ENCODE measurements at regions not wholly inside any gene's neighbourhood (a gene's known extent, or its start where the extent isn't known, plus 50 kb on each side); places are given as distances from the start of the nearest gene placed in this dataset.
A peak's percentile ranks its signal among the peaks of the same experiment; 100 is the strongest.

DNA sequence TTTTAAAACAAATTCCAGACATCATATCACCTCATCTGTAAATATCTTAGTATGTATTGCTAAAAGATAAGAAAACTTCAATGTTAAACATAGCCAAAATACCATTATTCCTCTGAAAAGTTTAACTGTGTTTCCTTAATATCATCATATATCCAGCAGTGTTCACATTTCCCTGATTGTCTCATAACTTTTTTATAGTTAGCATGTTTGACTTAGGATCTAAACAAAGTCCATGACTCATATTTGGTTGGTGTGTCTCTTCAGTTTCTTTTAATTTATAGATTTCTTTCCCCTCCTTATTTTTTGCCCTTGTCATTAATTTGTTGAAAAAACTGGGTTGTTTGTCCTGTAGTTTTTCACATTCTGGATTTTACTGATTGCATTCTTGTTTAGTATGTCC is 163.0 kb downstream of the RPS12 start:
- DNase-seq, result no peak

DNA sequence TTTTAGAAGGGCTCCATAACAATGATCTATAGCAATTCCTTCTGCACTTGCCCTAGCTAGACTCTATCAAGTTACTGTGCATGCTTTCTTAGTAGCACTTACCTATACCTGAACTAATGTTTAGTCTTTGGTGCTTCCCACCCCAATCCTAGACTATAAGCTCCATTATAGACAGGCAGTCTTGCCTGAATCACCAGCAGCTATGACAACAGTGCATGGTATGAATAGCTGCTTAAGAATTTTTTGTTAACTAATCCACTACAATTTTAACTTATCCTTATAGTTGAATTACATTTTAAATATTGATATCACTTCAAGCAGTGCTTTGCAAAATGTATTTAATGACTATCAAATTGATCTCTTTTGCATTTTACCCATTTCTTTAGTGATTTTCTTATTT is 164.3 kb downstream of the RPS12 start:
- DNase-seq, result no peak

DNA sequence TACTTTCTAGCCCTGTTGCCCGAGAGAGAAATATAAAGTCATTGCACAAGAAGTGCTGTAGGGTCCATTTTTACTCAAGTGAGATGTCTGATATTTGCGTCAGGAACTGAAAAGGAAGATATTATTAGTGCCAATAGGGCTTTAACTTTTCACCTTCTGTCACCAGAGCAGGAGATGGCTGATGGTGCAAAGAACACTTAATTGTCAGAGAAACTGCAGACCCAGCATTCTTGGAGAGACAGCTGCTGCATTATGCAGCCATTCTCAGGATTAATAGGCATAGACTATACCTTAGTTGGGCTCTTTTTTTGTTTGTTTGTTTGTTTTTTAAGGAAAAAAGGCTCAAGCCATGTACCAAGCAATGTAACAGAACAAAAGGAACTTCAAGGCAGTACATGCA is 179.4 kb downstream of the RPS12 start:
- no peak for DNase-seq

DNA sequence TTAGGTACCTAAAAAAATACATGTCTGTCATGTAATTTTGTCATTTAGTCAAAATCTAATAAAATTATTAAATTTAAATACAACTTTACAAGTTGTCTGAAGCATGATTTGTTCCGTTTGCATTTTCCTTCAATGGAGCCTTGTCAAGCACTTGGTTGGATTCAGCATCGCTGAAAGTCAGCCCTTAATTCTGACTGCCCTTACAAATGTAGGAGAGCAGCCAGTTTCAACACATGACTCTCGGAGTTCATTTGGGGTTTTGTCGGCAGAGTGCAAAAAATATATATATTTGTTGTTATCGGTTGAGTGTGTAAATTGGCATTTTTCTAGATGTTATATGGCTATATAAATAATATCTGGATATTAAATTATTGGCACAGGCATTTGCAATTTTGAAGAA is 180.6 kb downstream of the RPS12 start:
- no peak for DNase-seq

DNA sequence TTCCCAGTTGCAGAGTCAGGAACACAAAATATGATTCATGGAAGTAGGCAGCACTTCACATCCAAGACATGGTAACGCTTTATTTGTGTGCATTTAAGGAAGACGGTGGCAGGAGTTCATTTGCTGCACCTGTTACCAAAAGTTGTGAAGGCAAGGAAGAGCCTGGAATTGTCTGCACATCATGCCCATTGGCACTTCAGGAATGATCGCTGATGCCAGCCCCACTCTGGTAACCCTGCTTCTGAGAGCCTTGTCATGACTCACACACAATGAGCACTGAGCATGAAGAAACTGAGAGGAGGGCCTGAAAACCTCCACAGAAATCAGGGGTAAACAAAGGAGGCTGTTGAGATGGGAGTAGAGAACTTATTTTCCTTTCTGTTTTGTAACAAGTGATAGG is 181.1 kb downstream of the RPS12 start:
- no peak for DNase-seq

DNA sequence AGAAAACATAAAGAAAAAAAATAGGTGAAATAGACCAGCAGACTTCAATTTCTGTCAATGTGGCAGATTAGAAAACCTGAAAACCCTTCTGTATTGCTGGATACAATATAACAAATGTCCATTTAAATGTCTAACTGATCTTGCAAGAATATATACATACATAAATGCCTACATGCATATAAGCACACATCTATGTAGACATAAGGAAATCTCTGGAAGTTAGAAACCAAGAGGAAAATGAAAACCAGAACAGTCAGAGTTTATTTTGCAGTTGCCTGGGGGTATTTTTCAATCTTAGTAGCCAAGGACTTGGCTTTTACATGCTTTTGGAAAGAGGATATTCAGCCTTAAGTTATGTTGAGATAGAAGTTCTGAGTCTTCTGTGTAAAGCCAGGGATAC is 184.0 kb downstream of the RPS12 start:
- no peak for DNase-seq

DNA sequence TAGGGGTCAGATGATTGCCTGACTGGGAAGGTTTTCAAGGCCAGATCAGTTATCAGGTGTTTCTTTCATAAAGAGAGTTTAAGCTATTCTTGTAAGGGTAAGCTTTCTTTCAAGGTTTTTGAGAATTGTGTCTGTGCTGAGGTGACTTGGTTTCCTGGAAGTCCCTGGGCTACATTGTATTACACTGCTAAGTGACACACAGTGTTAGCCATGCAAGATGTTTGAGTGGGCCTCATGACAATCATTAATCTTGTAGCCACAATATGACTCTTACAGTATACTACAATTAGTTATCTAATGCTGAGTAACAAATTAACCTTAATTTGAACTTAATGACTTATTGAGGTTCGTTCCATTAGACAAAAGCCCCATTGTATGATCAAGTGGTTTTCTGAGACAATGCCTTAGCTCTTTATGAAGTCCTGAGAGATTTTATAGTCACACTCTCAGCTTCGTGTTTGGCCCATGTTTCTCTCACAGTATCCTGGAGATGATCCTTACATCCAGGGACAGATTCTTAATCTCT is 186.7 kb downstream of the RPS12 start:
- no peak for DNase-seq

DNA sequence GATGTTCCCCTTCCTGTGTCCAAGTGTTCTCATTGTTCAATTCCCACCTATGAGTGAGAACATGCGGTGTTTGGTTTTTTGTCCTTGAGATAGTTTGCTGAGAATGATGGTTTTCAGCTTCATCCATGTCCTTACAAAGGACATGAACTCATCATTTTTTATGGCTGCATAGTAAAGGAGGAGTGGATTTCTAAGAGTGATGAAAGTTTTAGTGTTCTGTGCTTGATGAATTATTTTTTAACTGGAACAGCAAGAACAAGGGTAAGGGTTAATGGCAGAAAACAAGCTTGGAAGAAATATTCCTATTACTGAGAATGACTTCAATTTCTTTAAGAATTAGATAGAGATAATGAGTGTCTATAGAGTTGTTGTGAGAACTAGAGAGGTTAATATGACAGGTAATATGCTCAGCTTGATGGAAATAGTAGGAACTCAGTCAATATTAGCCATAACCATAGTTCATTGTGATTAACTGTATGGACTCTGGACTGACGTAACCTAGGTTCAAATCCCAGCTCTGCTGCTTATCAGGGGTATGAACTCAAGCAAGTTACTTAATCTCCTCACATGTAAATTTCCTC is 190.0 kb downstream of the RPS12 start:
- DNase-seq, result no peak

DNA sequence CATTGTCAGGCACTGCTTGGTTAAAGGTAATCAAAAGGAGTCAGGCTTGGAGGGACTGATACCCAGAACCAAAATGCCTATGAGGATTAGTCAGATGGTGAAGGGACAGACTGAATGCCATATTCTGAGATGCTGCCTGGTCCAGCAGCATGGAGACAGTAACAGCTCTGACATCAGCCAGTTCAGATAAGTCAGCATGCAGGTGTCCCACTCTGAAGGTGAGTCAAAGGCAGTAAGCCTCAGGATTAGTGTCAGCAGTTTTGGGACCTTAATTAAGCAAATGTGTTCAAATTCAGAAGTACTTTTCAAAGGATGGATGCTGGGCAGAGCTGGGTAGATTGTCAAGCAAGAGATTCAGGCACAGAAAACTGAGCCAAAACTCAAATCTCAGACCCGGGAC is 198.4 kb downstream of the RPS12 start:
- DNase-seq, result no peak

DNA sequence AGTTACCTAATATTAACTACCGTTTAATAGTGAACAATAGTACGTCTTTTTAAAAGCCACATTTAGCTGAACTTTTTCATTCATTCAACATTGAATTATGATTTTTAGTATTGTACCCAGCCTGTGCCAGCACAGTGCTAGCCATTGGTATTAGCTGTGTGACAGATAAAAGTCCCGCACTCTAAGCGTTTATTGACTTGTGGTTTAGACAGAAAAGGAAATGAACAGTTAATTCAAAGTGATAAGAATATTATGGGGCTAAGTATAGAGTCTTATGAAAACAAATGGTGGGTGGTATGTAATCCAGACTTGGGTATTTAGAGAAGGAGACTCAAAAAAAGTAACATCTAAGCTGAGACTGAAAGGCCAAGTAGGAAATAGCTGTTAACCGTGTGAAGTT is 202.3 kb downstream of the RPS12 start:
- DNase-seq, result no peak

DNA sequence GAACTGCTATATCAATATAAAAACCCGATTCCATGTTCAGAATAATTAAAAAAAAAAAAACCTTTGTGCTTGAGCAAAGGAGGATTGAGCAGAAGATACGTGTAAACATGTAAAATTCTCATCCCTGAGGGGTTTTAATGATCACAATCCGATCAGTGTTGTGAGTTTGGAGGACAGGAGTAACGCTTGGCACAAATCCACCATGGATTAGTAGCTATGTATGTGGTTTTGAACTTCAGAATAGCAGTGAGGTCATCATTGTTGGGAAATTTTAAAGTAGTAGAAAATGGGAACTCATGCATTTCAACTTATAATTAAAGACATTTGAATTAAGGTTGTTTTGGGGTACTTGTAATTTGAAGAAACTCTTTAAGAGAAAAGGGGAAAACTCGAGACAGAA is 203.2 kb downstream of the RPS12 start:
- no peak for DNase-seq

DNA sequence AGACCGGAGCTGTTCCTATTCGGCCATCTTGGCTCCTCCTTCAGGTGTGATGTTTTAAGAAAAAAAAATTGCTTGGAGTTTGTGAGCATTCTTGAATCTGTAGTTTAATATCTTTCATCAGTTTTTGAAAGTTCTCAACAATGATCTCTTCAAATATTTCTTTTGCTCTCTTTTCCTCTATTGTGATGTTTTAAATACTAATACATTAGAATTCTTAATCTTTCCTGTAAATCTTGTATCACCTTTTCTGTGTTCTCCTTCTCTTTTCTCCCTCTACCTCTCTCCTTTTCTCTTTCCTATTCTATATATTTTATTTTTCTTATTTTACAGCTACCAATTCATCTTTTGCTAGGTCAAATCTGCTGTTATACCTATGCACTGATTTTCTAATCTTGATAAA is 212.3 kb downstream of the RPS12 start:
- DNase-seq, result no peak

DNA sequence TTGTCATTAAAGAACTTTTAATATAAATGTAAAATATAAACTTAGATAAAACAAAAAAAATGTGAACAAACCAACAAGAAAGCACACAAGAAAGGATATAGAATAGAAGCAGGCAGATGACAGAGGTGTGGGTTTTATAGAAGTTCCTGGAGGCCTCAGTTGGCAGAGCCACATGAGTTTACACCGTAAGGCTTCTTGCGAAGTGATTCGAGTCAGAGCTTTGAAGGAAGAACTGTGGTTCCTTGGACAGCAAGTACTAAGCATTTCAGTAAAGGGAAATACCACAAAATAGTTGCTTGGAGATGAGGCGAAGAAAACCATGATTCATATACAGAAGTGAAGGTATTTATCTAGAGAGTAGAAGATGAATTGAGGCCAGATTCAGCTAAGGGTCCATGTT is 207.9 kb upstream of the EYA4 start:
- no peak for DNase-seq

DNA sequence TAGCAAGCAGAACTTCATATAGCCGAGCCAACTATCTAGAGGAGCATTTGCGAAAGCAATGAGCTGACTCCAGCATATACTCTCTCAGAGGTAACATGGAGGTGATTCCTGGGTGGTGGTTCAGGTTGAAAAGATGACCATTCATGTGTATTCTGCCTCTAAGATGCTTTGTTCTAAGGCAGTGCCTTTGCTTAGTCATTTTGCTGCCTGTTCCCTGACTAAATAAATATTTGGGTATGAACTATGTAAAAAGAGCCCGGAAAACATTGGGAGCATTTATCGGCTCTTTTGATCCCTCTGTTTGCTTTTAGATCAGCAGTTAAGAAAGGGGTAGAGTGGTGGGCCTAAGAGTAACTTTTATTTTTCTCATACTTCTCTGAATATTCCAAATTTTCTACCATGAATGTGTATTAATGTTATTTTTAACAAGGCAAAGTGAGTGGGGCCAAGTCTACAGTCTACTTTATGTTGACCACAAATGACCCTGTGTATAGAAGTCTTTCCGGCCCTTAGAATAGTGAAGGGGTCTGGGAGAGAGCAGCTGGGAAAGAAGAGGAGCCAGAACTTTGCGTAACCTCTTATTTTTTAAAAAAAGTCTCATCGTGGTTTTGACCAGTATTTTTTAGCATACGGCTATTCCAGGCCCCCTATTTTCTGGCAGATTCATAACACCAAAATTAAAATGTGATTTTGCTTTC is 206.5 kb upstream of the EYA4 start:
- peak; percentile 23 for DNase-seq

DNA sequence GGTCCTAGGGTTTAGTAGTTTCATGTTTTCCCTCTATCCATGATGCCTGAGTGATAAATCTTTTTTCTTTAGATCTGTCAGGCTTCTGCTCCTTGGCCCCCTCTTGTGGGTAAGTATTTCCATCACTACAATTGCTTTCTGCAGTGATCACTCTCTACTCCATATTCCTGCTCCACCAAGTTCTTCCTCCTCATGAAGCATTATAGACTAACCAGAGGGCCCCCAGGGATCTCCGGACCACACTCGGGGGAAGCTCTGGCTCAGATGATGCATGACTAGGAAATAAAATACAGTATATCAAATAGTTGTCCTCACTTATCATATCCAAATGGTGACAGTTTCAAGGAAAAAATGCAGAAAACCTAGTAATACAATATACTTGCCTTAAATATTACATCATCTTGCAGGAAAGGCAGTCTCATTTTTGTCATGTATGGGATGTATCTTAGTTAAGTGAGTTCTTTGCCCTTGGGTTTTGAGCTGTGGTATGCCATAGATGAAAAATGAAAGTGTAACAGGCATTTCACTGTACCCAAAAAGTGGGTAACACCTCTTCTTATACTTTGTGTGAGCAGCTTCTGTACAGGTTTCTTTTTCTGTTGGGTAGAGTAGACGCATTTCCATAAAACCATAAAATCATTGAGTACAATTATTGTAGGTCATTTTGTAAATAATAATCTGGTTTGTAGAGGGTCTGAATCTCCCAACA is 200.9 kb upstream of the EYA4 start:
- DNase-seq, result no peak

DNA sequence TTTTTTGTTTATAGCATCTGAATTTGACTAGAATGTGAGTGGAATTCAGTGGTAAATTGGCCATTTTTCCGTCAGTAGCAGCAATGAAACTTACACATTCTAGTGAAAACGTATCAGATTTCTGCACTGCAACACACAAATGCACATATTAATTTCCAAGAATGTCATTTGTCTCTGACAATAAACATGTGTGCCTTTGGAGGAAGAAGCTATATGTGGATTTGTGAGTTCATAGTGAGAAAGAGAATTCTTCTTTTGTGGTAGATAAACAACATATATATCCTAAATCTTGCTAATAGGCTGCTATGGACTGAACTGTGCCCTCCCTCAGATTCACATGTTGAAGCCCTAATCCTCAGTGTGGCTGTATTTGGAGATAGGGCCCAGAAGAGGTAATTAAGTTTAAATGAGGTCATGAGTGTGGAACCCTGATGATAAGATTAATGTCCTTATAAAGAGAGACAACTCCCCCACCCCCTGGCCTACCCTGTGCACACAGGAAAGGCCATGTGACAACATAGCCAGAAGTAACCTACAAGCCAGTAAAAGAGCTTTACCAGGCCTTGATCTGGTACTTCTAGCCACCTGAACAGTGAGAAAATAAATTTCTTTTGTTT is 200.2 kb upstream of the EYA4 start:
- no peak for DNase-seq

DNA sequence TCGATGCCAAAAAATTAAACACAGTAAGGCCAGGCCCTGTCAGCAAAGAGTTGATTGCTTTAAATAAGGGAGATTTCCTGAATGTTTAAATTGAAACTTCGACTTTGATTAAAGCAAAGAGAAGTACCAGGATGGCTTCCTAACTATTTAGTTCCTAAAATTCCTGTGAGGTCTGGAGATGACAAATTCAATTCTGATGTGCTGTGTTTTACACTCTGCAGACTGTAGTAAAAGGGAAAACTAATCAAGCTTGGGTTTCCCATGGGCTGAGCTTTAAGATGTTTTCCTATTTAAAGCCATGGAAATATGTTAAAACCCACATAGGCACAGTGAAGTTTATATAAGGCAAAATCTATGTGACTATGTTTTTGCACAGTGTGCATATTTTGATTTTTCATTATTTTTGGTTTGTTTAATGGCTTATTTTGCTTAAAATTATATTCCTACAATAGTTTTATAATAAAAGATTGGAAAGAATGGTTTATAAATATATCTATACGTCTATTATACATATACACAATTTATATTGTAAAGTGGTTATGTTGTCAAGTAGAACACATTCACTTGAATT is 198.5 kb upstream of the EYA4 start:
- DNase-seq, result no peak

DNA sequence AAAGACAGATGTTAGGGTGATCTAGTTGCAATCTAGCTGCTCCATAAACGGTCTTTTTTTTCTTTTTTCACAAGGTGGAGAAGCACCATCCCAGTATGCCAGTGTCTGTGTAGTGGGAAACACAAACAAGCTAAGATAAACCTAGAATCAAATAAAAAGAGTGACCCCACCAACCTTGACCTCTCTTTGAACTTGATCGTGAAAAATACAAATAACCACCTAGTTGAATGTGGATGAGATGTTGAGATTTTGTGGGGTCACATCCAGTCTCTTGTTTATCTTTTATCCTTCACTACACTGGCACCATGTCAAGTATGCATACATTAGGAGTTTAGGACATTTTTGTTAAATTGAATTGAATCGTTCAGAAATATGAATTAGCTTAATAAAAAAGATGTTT is 194.6 kb upstream of the EYA4 start:
- no peak for DNase-seq

DNA sequence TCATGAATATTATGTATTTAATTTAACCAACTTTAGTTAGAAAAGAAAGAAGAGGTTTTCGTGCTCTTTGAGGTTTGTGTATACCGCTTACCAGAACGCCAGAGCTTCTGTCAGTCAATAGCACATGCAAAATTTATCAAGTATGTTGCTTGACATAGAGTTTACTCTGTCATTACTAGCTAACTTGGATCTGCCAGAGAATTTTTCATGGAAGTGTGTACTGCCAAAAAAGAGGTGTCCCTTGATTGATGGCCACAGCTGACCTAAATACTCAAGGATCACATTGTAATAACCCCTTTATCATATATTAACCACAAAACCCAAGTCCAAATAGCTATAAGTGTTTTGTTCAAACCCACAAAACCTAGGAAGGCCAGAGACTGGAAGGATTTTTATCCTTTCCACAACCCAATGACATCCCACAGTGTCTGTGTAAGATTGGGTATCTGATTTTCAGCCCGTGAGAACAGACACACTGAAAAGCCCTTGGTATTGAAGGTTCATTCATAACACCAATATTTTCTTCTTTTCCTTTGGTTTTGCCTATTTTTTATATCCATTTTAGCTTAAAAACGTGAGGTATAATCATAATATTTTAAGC is 194.0 kb upstream of the EYA4 start:
- no peak for DNase-seq

DNA sequence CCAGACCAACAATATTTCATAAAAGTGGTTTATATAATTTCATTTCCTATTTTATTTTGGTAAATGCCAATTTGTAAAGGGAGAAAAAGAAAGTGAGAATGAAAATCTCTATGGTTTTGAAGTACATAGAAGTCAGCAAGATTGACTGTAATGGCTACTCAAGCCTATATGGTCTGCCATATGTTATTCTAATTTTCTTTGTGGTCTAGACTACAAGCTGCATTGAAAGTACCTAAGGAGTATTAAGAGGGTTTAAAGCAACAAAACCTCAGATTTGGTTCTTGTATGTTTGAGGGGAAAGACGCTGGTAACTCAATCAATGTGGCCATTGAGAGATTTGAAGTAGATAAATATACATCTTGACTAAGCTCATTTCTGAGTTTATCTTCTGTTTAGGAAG is 193.5 kb upstream of the EYA4 start:
- no peak for DNase-seq

DNA sequence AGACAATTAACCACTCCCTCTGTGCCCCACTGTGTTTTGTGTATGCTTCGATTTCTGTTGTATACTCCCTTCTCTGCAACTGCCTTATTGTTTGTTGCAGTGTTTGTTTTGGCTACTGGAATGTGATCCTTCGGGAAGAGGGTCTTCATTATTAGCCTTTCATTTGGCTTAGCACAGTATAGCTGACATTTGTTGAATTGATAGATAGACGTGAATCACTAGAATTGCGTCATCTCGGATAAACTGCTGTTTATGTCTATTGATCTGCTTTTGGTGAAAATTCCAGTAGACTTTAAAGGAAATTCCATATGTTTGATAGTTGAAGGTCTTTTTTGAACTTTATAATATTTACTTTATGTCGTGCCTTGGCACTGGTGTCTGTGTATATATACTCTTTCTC is 189.9 kb upstream of the EYA4 start:
- DNase-seq, result no peak

DNA sequence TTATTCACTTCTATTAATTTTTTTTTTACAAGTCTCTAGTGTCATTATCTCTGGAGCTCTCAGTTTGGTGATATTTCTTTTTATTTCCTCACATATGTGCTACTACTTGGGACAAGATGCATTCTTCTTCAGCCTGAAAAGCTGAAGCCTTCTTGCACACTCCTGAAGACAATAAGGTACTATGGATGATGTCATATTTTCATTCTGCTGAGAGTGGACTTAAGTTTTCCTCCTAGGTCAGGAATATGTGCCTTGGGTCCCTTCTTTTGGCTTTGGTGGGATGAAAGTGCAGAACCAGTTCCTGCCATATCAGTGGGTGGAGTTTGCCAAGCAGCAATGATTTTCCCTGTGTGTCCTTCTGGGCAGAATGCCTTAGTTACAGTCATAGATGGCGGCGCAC is 188.7 kb upstream of the EYA4 start:
- no peak for DNase-seq

DNA sequence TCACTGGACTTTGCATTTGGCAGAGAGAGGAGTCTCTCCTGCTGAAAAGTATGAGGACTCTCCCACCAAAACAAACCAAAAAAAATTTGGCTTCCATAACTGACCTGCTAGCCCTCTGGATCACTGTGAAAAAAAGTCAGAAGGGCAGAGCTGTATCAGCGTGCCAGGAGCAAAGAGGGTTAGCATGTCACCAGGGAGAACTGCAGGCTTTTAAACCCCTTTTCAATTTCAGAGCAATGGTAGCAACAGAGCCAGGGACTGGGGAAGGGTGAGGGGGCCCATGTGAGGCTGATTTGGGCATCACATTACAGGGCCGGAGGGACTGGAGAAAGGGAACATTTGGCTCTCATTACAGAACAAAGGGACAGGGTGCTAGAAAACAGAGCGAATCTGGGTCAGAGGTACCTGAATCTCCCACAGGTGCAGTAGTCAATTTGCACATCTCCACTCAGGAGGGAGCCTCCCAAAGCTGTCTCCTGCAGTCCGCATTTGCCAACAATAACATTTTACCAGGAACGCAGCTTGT is 185.7 kb upstream of the EYA4 start:
- DNase-seq, result no peak

All from NCI-H774 (cell line).